GM12875 (cell line): ENCODE measurements at regions not wholly inside any gene's neighbourhood (a gene's known extent, or its start where the extent isn't known, plus 50 kb on each side); places are given as distances from the start of the nearest gene placed in this dataset.

ENCODE experiments used
- H3K4me3 ChIP-seq: one replicate; pipeline ENCODE4 v1.5.1; 2011; ENCODE audit warnings: low read depth, low read length, control low read depth
- TF ChIP-seq, protein P1 (sequence below): IDR thresholded peaks from 2 replicates; pipeline ENCODE4 v1.5.1; 2011; ENCODE audit warnings: low read depth, mild to moderate bottlenecking, control low read depth, inconsistent platforms, low read length, moderate library complexity, borderline replicate concordance; ENCODE audit not compliant: insufficient read depth

DNA sequence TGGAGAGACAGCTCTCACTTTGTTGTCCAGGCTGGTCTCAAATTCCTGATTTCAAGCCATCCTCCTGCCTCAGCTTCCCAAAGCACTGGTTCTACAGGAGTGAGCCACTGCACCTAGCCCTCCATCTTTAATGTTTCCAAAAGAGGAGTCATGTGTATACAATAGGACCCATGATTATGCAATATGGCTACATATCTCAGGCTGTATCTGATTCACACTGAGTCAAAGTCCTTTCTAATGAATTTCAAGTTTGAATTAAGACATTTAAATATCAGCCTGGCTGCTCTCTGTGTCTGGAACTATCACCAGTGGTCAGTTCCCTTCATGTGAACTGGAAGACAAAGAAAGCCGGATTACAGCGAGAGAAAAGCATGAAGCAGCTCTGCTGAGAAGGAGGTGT lies 90.5 kb downstream of the MINAR1 start:
- TF ChIP-seq, protein P1, sequence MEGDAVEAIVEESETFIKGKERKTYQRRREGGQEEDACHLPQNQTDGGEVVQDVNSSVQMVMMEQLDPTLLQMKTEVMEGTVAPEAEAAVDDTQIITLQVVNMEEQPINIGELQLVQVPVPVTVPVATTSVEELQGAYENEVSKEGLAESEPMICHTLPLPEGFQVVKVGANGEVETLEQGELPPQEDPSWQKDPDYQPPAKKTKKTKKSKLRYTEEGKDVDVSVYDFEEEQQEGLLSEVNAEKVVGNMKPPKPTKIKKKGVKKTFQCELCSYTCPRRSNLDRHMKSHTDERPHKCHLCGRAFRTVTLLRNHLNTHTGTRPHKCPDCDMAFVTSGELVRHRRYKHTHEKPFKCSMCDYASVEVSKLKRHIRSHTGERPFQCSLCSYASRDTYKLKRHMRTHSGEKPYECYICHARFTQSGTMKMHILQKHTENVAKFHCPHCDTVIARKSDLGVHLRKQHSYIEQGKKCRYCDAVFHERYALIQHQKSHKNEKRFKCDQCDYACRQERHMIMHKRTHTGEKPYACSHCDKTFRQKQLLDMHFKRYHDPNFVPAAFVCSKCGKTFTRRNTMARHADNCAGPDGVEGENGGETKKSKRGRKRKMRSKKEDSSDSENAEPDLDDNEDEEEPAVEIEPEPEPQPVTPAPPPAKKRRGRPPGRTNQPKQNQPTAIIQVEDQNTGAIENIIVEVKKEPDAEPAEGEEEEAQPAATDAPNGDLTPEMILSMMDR: no peak

DNA sequence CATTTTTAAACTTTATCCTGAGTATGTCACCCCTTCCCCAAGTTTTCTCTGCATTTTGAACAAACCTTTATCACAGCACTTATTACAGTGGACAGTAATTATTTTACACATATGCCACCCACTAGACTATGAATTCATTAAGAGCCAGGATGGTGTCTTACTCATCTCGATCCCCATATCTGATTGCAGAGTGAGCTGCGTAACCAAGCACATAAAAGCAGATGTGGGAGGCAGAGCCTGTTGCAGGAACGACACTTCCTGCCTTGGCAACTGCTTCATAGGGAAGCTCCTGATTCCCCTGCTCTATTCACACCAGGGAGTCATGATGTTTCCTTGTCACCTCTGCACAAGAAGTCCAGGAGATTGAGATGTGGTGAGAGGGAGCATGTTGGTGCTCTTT lies 91.1 kb downstream of the MINAR1 start:
- no peak overlapping the region for H3K4me3 ChIP-seq
- TF ChIP-seq, protein P1: no peak

More for the DNA sequence above, 90.5 kb downstream of the MINAR1 start:
- H3K4me3 ChIP-seq: no peak overlapping the region

DNA sequence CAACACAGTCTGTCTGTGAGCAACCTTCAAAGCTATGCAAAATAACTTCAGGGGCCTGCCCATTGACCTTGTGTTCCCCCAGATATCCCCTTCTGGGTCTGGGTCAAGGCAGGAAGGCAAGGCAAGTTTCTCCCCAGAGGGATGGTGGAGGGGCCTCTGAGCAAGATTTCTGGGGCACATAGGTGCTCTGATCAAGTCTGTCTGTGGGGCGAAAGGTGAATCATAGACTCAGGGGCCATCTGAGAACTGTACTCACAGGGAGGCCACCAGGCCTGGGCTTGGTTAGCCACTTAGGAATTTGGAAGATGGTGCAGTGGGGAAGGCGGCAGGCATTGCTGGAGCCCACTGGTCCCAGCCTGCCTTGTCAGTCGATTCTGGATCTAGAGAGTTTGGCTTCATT lies 92.4 kb downstream of the MINAR1 start:
- no peak overlapping the region for H3K4me3 ChIP-seq
- TF ChIP-seq, protein P1: no peak

DNA sequence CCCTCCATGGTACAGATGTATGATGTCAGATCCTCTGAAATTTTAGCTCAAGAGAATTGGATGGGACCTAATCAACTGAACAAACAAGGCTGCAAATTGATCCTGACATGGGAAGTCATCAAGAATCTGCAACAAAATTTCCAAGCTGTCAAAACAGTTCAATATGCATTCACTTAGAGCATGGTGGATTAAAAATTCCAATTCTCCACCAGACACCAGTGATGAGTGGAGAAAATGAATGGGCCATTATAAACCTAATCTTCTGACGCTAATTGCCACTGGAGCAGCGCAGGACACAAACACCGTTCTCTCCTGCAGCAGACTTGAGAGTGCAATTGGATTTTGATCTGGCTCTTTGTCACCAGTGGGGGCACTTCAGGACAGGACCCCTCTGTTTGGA lies 94.2 kb downstream of the MINAR1 start:
- TF ChIP-seq, protein P1: no peak
- H3K4me3 ChIP-seq: no peak overlapping the region

DNA sequence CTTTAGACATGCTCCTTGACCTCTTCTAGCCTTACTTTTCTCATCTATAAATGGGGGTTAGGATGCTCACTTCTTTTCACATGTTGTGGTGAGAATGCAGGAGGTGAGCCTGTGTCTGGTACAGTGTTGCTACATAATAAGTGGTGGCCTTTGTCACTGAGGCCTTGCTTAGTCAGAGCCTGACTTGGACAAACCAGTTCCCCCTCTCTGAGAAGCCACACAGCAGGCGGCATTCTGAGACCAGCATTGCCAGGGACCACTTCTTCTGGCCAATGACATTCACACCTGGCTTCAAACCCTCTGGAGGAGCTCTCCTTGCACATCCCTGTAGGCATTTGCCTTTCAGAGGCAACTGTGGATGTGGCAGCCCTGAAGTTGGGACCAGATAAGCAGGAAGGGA lies 95.7 kb downstream of the MINAR1 start:
- TF ChIP-seq, protein P1: no peak
- H3K4me3 ChIP-seq: no peak overlapping the region

DNA sequence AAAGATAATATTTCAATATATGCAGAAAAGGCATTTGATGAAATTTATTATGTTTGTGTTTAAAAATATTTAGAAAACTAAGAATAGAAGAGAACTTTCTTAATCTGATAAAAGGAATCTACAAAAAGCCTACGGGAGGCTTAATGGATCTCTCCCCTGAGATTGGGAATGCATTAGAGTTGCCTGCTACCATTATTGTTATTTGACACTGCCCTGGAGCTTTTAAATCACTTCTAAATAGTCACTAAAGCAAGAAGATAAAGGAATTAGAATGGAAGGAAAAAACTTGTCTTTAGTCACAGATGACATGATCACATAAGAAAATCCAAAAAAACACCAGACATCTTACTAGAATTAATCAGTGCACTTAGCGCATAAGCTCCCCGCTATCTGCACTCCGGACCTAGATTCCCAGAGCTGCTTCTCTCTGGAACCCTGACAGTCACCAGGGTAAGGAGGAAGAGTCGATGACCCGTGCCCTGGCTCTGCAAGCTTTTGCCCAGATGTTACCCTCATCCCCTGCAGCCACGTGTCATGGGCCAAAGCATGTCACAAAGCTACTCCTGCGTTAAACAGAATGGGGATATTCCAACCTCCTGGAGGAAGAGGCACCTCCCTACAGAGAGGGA lies 97.1 kb downstream of the MINAR1 start:
- TF ChIP-seq, protein P1: no peak
- H3K4me3 ChIP-seq: no peak overlapping the region

DNA sequence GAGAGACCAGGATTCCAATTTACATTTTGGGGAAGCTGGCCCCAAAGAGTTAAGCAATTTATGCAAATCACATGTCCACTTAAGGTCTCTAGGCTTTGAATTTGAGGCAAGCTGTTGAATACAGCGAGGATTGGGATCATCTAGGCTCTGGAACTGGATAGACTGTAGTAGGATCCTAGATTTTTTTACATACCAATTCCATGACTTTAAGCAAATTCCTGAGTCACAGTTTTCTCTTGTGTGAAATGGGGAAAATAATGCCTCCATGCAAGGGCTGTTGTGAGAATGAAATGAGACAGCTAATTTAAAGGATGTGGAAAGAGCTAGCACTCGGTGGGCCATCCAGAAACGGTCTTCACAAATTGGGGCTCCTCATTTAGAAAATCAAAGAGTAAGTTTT lies 103.4 kb downstream of the MINAR1 start:
- no peak overlapping the region for H3K4me3 ChIP-seq
- TF ChIP-seq, protein P1: no peak
